OCI-LY7 (cell line): ENCODE measurements at regions not wholly inside any gene's neighbourhood (a gene's known extent, or its start where the extent isn't known, plus 50 kb on each side); places are given as distances from the start of the nearest gene placed in this dataset.
"Not testable (repeated sequence)": the region's sequence is repeated elsewhere in the genome, so short reads cannot be mapped to it uniquely, and the experiment has no call there.

Source experiments
- CTCF ChIP-seq: fragments of 200-600 bp; sonication (generic); conservative IDR thresholded peaks from 2 replicates; pipeline ENCODE4 v1.5.1; 2014; ENCODE audit warnings: mild to moderate bottlenecking, antibody characterized with exemption, low read length, moderate library complexity, mixed read lengths
- EZH2phosphoT487 ChIP-seq: fragments of 200-600 bp; sonication (generic); IDR thresholded peaks from 2 replicates; pipeline ENCODE4 v1.6.1; 2018; ENCODE audit warnings: low read depth, borderline replicate concordance, mild to moderate bottlenecking, mixed run types, antibody characterized with exemption, low read length, moderate library complexity, mixed read lengths

GRCh38 chrY:3171074-3171473 is 235.9 kb downstream of the ZFY start:
- TF ChIP-seq CTCF, EZH2phosphoT487: not testable (repeated sequence)
